Right atrium auricular region (tissue), 2 donors: ENCODE measurements at regions not wholly inside any gene's neighbourhood (a gene's known extent, or its start where the extent isn't known, plus 50 kb on each side); places are given as distances from the start of the nearest gene placed in this dataset.

Experiments used
- DNase-seq: peaks from one replicate; pipeline ENCODE4 v3.0.0-alpha.2; 2019; ENCODE audit warnings: low spot score
- H3K27ac ChIP-seq, 2 donors: fragments of 200-600 bp; sonication (generic); 1 replicate in 1 of 2; 2 replicates in 1 of 2; pipeline ENCODE4 v1.5.1; 2016 to 2019
- H3K27me3 ChIP-seq, 2 donors: fragments of 200-600 bp; sonication (generic); one replicate each; pipeline versions ENCODE4 v1.5.1 to v1.6.0; 2017 to 2019
- H3K36me3 ChIP-seq: fragments of 200-600 bp; sonication (generic); one replicate; pipeline ENCODE4 v1.5.1; 2016
- H3K4me1 ChIP-seq, 2 donors: fragments of 200-600 bp; sonication (generic); one replicate each; pipeline versions ENCODE4 v1.5.1 to v1.6.0; 2017 to 2019
- H3K4me3 ChIP-seq, 2 donors: fragments of 200-600 bp; sonication (generic); 1 replicate in 1 of 2; 2 replicates in 1 of 2; pipeline ENCODE4 v1.5.1; 2017 to 2019; ENCODE audit warnings: mild to moderate bottlenecking in 1 of 2, moderate library complexity in 1 of 2
- H3K9me3 ChIP-seq, 2 donors: fragments of 200-600 bp; sonication (generic); one replicate each; pipeline ENCODE4 v1.5.1; 2019
- CTCF ChIP-seq, 2 donors: fragments of 200-600 bp; sonication (generic); IDR thresholded peaks; one replicate each; pipeline ENCODE4 v1.5.1; 2019; ENCODE audit warnings: antibody characterized with exemption in 2 of 2

- no peaks in the 10 kb centered on the region for H3K9me3 ChIP-seq
- no peak for TF ChIP-seq CTCF (IDR thresholded peaks at IDR 0.05)
- H3K4me3 ChIP-seq = no peak overlapping the region
- peaks cover 0 to 3% of the 10 kb centered on the region in 2 donors for H3K4me1 ChIP-seq
- no peaks in the 10 kb centered on the region for H3K27me3 ChIP-seq
- no peaks in the 10 kb centered on the region for H3K36me3 ChIP-seq
- no peak overlapping the region for H3K27ac ChIP-seq
- DNase-seq = no peak
Observed at GRCh38 chr10:88108115-88108610, 244.7 kb downstream of the PTEN start.

- Histone ChIP-seq H3K27ac (no peak overlapping the region), H3K4me3 (no peak overlapping the region), H3K27me3 (no peaks in the 10 kb centered on the region), H3K36me3 (no peaks in the 10 kb centered on the region), H3K4me1 (peaks cover 0 to 17% of the 10 kb centered on the region in 2 donors), H3K9me3 (no peaks in the 10 kb centered on the region)
- DNase-seq = no peak
- no peak for TF ChIP-seq CTCF (IDR thresholded peaks at IDR 0.05)
Observed at GRCh38 chr10:88110355-88110754, 246.9 kb downstream of the PTEN start.

GRCh38 chr10:88110822-88111221 is 247.4 kb downstream of the PTEN start:
- TF ChIP-seq CTCF (IDR thresholded peaks at IDR 0.05) = no peak
- Histone ChIP-seq H3K27me3 (no peaks in the 10 kb centered on the region), H3K36me3 (no peaks in the 10 kb centered on the region), H3K4me1 (peaks cover 0 to 17% of the 10 kb centered on the region in 2 donors), H3K4me3 (no peak overlapping the region), H3K27ac (no peak overlapping the region), H3K9me3 (no peaks in the 10 kb centered on the region)
- no peak for DNase-seq

GRCh38 chr10:88111294-88111693 is 247.9 kb downstream of the PTEN start:
- H3K4me3 ChIP-seq = no peak overlapping the region

GRCh38 chr10:88113232-88113631 is 249.8 kb downstream of the PTEN start:
- no peaks in the 10 kb centered on the region for H3K36me3 ChIP-seq
- no peaks in the 10 kb centered on the region for H3K27me3 ChIP-seq
- TF ChIP-seq CTCF (IDR thresholded peaks at IDR 0.05) = no peak
- no peak for DNase-seq
- no peaks in the 10 kb centered on the region for H3K9me3 ChIP-seq
- H3K4me3 ChIP-seq = no peak overlapping the region
- H3K27ac ChIP-seq = no peak overlapping the region
- H3K4me1 ChIP-seq = peaks cover 0 to 17% of the 10 kb centered on the region in 2 donors

More at GRCh38 chr10:88111294-88111693, 247.9 kb downstream of the PTEN start:
- Histone ChIP-seq H3K27me3 (no peaks in the 10 kb centered on the region), H3K27ac (no peak overlapping the region), H3K36me3 (no peaks in the 10 kb centered on the region), H3K9me3 (no peaks in the 10 kb centered on the region), H3K4me1 (peaks cover 0 to 17% of the 10 kb centered on the region in 2 donors)
- no peak for DNase-seq
- no peak for TF ChIP-seq CTCF (IDR thresholded peaks at IDR 0.05)

GRCh38 chr10:88113657-88114272 is 250.3 kb downstream of the PTEN start:
- DNase-seq = no peak
- Histone ChIP-seq H3K27me3 (no peaks in the 10 kb centered on the region), H3K36me3 (no peaks in the 10 kb centered on the region), H3K4me1 (peaks cover 0 to 17% of the 10 kb centered on the region in 2 donors), H3K27ac (no peak overlapping the region), H3K4me3 (no peak overlapping the region), H3K9me3 (no peaks in the 10 kb centered on the region)
- TF ChIP-seq CTCF (IDR thresholded peaks at IDR 0.05) = no peak
